Thymus (tissue), 11 donors: ENCODE measurements at regions not wholly inside any gene's neighbourhood (a gene's known extent, or its start where the extent isn't known, plus 50 kb on each side); places are given as distances from the start of the nearest gene placed in this dataset.

Experiments used
- DNase-seq, 9 donors: peaks; one replicate each; pipeline ENCODE4 v3.0.0-alpha.2; 2013; ENCODE audit warnings: low spot score in 9 of 9, low read depth in 6 of 9, missing footprints in 1 of 9
- H3K27ac ChIP-seq, 2 donors: one replicate each; pipeline ENCODE4 v1.5.1; 2013; ENCODE audit warnings: control low read depth in 1 of 2, low read depth in 1 of 2, low read length in 1 of 2, mild to moderate bottlenecking in 1 of 2, moderate library complexity in 1 of 2
- H3K27me3 ChIP-seq, 2 donors: one replicate each; pipeline ENCODE4 v1.5.1; 2013; ENCODE audit warnings: low read length in 1 of 2; ENCODE audit not compliant: control insufficient read depth in 2 of 2, insufficient read depth in 1 of 2
- H3K36me3 ChIP-seq, 2 donors: one replicate each; pipeline ENCODE4 v1.5.1; 2013; ENCODE audit warnings: low read length in 1 of 2, mild to moderate bottlenecking in 1 of 2, moderate library complexity in 1 of 2; ENCODE audit not compliant: control insufficient read depth in 2 of 2, insufficient read depth in 2 of 2
- H3K4me1 ChIP-seq, 2 donors: one replicate each; pipeline ENCODE4 v1.5.1; 2013; ENCODE audit warnings: low read length in 2 of 2; ENCODE audit not compliant: control insufficient read depth in 2 of 2, insufficient read depth in 2 of 2
- H3K4me3 ChIP-seq, 2 donors: one replicate each; pipeline ENCODE4 v1.5.1; 2013; ENCODE audit warnings: low read length in 2 of 2, control low read depth in 1 of 2, mild to moderate bottlenecking in 1 of 2
- H3K9me3 ChIP-seq, 2 donors: one replicate each; pipeline ENCODE4 v1.5.1; 2013; ENCODE audit warnings: low read length in 1 of 2, mild to moderate bottlenecking in 1 of 2; ENCODE audit not compliant: control insufficient read depth in 2 of 2, insufficient read depth in 1 of 2
- WGBS: extraction: QIAGEN DNeasy Blood & Tissue Kit; methylation state at CpG from one replicate; pipeline ENCODE4 v1.1.7; 2013; 5-methylcytosine and 5-hydroxymethylcytosine counted together
- donor health status: healthy.

DNA sequence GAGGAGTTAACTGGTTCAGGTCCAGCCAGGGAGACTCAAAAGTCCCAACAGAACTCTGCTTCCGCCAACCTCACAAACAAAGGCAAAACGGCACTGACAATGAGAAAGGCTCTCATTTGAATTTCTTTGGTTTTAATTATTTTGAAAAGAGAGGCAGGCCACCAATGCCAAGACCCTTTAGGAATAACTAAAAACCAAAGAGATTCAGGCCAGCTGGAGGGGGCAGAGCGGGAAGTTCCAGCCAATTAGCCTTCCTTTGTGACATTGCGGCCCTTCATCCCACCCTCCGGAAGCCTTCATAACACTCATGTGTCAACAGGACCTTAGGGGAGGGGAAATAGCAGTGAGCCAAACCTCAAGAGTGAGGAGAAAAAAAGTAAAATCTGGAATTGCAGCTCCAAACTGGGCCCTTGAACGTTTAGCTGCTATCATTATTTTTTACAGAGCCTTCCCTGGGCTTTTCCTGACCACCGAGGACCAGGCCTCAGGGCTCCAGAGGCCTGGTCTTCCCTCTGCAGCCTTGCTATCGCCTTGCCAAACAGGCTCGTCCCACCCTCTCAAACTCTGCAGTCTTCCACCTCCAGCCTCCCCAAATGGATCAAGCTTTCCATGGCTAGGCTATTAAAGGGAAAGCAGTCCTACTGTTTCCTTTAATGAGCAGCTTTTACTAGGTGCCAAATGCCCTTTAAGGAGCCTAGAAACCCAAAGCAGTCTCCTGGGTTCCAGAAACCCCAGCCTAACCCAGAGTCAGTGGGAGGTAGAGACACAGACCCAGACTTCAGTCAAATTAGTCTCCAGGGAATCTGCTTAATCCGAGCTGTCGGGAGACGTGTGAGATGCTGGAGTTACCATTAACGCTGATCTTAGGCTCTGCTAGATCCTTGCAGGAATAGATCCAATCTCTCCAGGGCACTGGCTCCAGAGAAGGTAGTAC is 114.2 kb downstream of the CCDC34 start:
- Histone ChIP-seq H3K9me3 (no peaks in the 10 kb centered on the region), H3K27ac (no peak overlapping the region), H3K36me3 (no peaks in the 10 kb centered on the region), H3K27me3 (no peaks in the 10 kb centered on the region), H3K4me3 (no peak overlapping the region), H3K4me1 (no peaks in the 10 kb centered on the region)
- 78% methylated on average over 13 of the region's 13 CpGs for WGBS
- DNase-seq = no peak

GRCh38 chr11:27247660-27248059 is 115.4 kb downstream of the CCDC34 start:
- no peak for DNase-seq
- no peaks in the 10 kb centered on the region for H3K36me3 ChIP-seq
- no peaks in the 10 kb centered on the region for H3K27me3 ChIP-seq
- H3K4me3 ChIP-seq = no peak overlapping the region
- WGBS = 91% methylated on average over 5 of the region's 5 CpGs
- no peak overlapping the region for H3K27ac ChIP-seq
- H3K9me3 ChIP-seq = no peaks in the 10 kb centered on the region
- H3K4me1 ChIP-seq = no peaks in the 10 kb centered on the region

DNA sequence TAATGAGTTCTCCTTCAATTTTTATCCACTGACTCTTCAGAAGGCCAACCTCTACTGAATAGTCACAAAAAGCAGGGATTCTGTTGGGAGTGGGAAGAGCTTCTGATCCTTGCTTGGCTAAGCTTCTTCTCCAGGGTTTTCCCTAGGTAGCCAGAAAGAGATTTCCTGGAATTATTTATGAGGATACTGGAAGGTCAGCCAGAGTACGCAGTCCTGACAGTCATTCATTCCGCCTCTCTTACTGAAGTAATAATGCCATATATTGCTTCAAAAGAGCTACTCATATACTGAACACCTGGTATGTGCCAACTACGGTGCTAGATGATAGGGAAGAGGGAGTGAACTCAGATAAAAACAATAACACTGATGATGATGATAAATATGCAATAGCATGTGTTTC is 116.1 kb downstream of the CCDC34 start:
- Histone ChIP-seq H3K9me3 (no peaks in the 10 kb centered on the region), H3K27me3 (no peaks in the 10 kb centered on the region), H3K4me1 (no peaks in the 10 kb centered on the region), H3K27ac (no peak overlapping the region), H3K4me3 (no peak overlapping the region), H3K36me3 (no peaks in the 10 kb centered on the region)
- 93% methylated on average over 3 of the region's 3 CpGs for WGBS
- no peak for DNase-seq

GRCh38 chr11:27244900-27245299 is 118.1 kb downstream of the CCDC34 start:
- Histone ChIP-seq H3K4me3 (no peak overlapping the region), H3K27me3 (no peaks in the 10 kb centered on the region), H3K27ac (no peak overlapping the region), H3K9me3 (no peaks in the 10 kb centered on the region), H3K4me1 (no peaks in the 10 kb centered on the region), H3K36me3 (no peaks in the 10 kb centered on the region)
- DNase-seq = no peak

DNA sequence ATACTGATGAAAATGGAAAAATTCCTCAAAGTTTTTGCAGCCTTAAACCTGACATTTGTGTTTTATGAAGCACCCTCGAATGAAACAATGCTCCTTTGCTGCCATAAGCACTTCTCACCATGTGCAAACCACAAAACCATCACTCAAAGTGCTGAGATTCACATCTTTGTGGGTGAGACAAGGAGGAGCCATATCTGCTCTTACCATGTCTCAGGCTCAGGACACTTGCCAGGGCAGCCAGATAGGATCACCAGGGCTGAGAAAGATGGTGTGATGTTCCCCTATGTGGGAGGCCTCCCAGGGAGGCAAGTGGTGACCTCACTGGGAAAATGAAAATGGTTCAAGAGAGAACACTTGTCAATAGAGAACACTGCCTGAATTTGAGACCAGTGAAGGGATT is 120.4 kb downstream of the CCDC34 start:
- H3K27me3 ChIP-seq = no peaks in the 10 kb centered on the region
- H3K9me3 ChIP-seq = no peaks in the 10 kb centered on the region
- H3K4me3 ChIP-seq = no peak overlapping the region
- no peak overlapping the region for H3K27ac ChIP-seq
- no peak for DNase-seq
- H3K4me1 ChIP-seq = no peaks in the 10 kb centered on the region
- 8% methylated on average over 1 of the region's 1 CpG for WGBS
- no peaks in the 10 kb centered on the region for H3K36me3 ChIP-seq

DNA sequence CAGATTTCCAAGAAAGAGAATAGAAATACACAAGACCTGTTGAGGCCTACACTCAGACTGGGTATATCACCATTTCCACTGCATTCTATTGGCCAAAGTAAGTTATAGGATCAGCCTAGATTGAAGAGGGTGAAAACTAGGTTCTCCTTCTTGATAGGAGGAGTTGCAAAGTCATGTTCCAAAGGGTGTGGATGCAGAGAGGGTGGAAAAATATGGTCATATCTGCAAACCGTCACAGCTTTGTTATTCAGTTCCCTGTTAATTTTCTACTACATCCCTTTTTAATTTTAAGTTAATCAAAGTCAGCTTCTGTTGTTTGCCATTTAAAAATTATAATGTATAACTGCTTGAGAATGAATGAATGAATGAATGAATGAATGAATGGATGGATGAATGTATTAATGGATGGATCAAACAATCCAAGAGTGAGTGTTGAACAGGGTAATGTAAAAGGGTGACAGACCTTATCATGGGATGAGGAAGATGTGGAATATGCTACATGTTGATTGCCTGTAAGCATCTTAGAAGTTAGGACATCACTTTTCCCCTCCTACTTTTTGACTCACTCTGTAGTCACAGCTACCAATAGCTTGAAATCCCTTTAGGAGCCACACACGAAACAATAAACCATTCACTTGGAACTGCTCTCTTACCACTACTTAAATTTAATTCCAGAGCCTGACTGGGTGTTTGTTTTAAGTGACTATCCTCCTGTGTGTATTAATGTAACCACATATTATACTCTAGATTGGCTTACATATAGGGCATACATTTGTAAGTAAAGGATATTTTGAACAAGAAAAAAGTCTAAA is 121.5 kb downstream of the CCDC34 start:
- H3K27me3 ChIP-seq = no peaks in the 10 kb centered on the region
- no peak overlapping the region for H3K4me3 ChIP-seq
- H3K9me3 ChIP-seq = no peaks in the 10 kb centered on the region
- WGBS = 58% methylated on average over 2 of the region's 2 CpGs
- no peaks in the 10 kb centered on the region for H3K4me1 ChIP-seq
- H3K27ac ChIP-seq = no peak overlapping the region
- H3K36me3 ChIP-seq = no peaks in the 10 kb centered on the region
- DNase-seq = no peak

GRCh38 chr11:27239305-27239942 is 123.6 kb downstream of the CCDC34 start:
- H3K9me3 ChIP-seq = no peaks in the 10 kb centered on the region
- 76% methylated on average over 7 of the region's 7 CpGs for WGBS
- no peak overlapping the region for H3K4me3 ChIP-seq
- H3K36me3 ChIP-seq = no peaks in the 10 kb centered on the region
- no peak for DNase-seq
- no peak overlapping the region for H3K27ac ChIP-seq
- no peaks in the 10 kb centered on the region for H3K4me1 ChIP-seq
- no peaks in the 10 kb centered on the region for H3K27me3 ChIP-seq

- Histone ChIP-seq H3K27ac (no peak overlapping the region), H3K27me3 (no peaks in the 10 kb centered on the region), H3K36me3 (no peaks in the 10 kb centered on the region), H3K4me3 (no peak overlapping the region), H3K4me1 (no peaks in the 10 kb centered on the region), H3K9me3 (no peaks in the 10 kb centered on the region)
- no peak for DNase-seq
Observed at GRCh38 chr11:27238811-27239210, 124.2 kb downstream of the CCDC34 start.

DNA sequence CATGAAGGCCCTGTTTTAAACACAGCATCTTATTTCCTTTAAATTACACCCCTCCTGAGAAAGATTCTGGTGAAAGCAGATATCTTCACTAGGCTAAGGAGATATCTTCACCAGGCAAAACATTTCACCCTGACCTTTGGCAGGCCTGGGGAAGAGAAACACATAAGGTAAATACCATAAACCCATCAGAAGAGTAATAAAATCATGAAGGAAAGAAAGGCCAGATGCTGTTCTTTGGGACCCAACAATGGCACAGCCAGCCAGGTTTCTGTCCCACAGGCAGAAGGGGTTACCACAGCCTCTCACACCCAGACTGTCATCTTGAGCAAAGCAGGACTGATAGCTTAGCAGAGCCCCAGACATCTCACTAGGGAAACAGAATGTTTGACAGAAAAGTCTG is 125.4 kb downstream of the CCDC34 start:
- H3K36me3 ChIP-seq = no peaks in the 10 kb centered on the region
- H3K27ac ChIP-seq = no peak overlapping the region
- no peaks in the 10 kb centered on the region for H3K9me3 ChIP-seq
- no peak for DNase-seq
- H3K4me1 ChIP-seq = no peaks in the 10 kb centered on the region
- H3K4me3 ChIP-seq = no peak overlapping the region
- no peaks in the 10 kb centered on the region for H3K27me3 ChIP-seq
